ENCODE measurements at regions not wholly inside any gene's neighbourhood (a gene's known extent, or its start where the extent isn't known, plus 50 kb on each side); places are given as distances from the start of the nearest gene placed in this dataset.

DNA sequence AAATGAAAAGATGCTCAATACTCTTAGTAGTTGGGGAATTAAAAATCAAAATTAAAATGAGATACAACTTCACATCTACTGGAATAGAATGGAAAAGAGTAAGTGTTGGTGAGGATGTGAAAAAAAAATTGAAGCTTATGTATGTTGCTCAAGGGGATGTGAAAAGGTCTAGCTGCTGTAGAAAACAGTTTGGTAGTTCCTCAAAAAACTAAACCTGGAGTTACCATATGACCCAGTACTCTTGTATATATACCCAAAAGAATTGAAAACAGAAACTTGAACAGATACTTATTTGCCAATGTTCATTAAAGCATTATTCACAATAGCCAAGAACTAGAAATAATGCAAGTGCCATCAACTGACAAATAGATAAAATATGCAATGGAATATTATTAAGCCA lies 208.4 kb downstream of the FIGN start:
- H3K27me3 ChIP-seq (ENCODE audit: control insufficient read depth, insufficient read depth, low read length, poor library complexity, severe bottlenecking), result no peaks in the 10 kb centered on the region
- no peaks in the 10 kb centered on the region for H3K4me1 ChIP-seq (ENCODE audit: control insufficient read depth, insufficient read depth, low read length)
- Mint-ChIP-seq H3K27me3 (ENCODE audit: insufficient read depth) (no peaks in the 10 kb centered on the region), H3K36me3 (ENCODE audit: low read depth) (no peaks in the 10 kb centered on the region), H3K27ac (no peak overlapping the region), H3K4me1 (no peaks in the 10 kb centered on the region), H3K9me3 (peaks cover 10% of the 10 kb centered on the region), H3K4me3 (no peak overlapping the region)
- H3K27ac ChIP-seq (ENCODE audit: low read depth, low read length), result no peak overlapping the region
- no peak overlapping the region for H3K9ac ChIP-seq (ENCODE audit: extremely low read depth, low read length, poor library complexity, severe bottlenecking)
- H3K4me3 ChIP-seq (ENCODE audit: low read length), result no peak overlapping the region
- TF ChIP-seq, protein P1, sequence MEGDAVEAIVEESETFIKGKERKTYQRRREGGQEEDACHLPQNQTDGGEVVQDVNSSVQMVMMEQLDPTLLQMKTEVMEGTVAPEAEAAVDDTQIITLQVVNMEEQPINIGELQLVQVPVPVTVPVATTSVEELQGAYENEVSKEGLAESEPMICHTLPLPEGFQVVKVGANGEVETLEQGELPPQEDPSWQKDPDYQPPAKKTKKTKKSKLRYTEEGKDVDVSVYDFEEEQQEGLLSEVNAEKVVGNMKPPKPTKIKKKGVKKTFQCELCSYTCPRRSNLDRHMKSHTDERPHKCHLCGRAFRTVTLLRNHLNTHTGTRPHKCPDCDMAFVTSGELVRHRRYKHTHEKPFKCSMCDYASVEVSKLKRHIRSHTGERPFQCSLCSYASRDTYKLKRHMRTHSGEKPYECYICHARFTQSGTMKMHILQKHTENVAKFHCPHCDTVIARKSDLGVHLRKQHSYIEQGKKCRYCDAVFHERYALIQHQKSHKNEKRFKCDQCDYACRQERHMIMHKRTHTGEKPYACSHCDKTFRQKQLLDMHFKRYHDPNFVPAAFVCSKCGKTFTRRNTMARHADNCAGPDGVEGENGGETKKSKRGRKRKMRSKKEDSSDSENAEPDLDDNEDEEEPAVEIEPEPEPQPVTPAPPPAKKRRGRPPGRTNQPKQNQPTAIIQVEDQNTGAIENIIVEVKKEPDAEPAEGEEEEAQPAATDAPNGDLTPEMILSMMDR (conservative IDR thresholded peaks at IDR 0.05), result no peak
- H3K9me3 ChIP-seq (ENCODE audit: control insufficient read depth, low read length), result peaks cover 8% of the 10 kb centered on the region
- DNase-seq, result no peak
- H3K36me3 ChIP-seq (ENCODE audit: control insufficient read depth, insufficient read depth, low read length), result no peaks in the 10 kb centered on the region

DNA sequence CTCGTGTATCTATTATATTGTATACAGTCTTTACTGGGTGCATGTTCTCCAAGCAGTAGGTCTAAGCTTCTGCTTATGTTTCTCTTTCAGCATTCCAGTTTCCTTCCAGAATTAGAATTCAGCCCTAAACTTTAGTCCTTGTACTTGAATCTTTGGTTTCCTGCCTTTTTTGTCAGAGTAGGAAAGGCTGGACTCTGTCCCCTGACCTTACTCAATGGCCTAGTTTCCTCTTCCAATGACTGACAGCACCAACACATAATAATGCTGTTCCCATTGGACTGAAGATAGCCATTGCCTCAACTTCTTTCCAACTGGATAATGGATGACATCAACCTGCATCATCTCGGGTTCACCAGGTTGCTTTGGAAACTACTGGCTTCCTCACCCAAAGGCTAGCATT lies 217.0 kb downstream of the FIGN start:
- TF ChIP-seq, protein P1 (conservative IDR thresholded peaks at IDR 0.05), result no peak
- Histone ChIP-seq H3K9ac (ENCODE audit: extremely low read depth, low read length, poor library complexity, severe bottlenecking) (no peak overlapping the region), H3K36me3 (ENCODE audit: control insufficient read depth, insufficient read depth, low read length) (no peaks in the 10 kb centered on the region), H3K4me3 (ENCODE audit: low read length) (no peak overlapping the region), H3K9me3 (ENCODE audit: control insufficient read depth, low read length) (peaks cover 2% of the 10 kb centered on the region), H3K27me3 (ENCODE audit: control insufficient read depth, insufficient read depth, low read length, poor library complexity, severe bottlenecking) (no peaks in the 10 kb centered on the region), H3K27ac (ENCODE audit: low read depth, low read length) (no peak overlapping the region), H3K4me1 (ENCODE audit: control insufficient read depth, insufficient read depth, low read length) (peaks cover 4% of the 10 kb centered on the region)
- no peaks in the 10 kb centered on the region for H3K36me3 Mint-ChIP-seq (ENCODE audit: low read depth)
- DNase-seq, result no peak
- no peak overlapping the region for H3K27ac Mint-ChIP-seq
- no peaks in the 10 kb centered on the region for H3K27me3 Mint-ChIP-seq (ENCODE audit: insufficient read depth)
- H3K9me3 Mint-ChIP-seq, result peaks cover 4% of the 10 kb centered on the region
- no peak overlapping the region for H3K4me3 Mint-ChIP-seq
- WGBS, 2 experiments (ENCODE audit: insufficient coverage in 1 of 2, insufficient read length in 1 of 2), result 89 to 90% methylated on average over 1 to 2 of the region's 2 CpGs
- H3K4me1 Mint-ChIP-seq, result peaks cover 7% of the 10 kb centered on the region

DNA sequence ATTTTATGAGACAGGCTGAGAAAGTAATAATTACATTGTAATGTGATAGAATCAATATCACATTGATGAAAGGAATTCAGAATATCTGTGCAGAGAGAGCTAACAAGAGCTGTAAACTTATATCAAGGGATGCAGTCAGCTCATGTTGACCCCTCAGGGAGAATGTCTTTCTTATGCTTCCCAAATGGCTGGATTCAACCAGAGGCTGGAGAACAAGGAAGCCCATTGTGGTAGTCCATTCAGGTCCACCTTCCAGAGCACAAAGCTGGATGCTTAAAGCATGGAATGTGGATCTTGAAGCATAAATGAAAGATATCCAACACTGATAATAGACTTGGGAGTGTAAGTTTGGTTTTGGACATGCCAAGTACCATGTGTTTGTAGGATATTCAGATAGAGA lies 220.0 kb downstream of the FIGN start:
- H3K27me3 ChIP-seq (ENCODE audit: control insufficient read depth, insufficient read depth, low read length, poor library complexity, severe bottlenecking), result no peaks in the 10 kb centered on the region
- no peaks in the 10 kb centered on the region for H3K36me3 ChIP-seq (ENCODE audit: control insufficient read depth, insufficient read depth, low read length)
- H3K9ac ChIP-seq (ENCODE audit: extremely low read depth, low read length, poor library complexity, severe bottlenecking), result no peak overlapping the region
- H3K9me3 ChIP-seq (ENCODE audit: control insufficient read depth, low read length), result no peaks in the 10 kb centered on the region
- no peak overlapping the region for H3K27ac ChIP-seq (ENCODE audit: low read depth, low read length)
- Mint-ChIP-seq H3K4me1 (peaks cover 7% of the 10 kb centered on the region), H3K4me3 (no peak overlapping the region), H3K36me3 (ENCODE audit: low read depth) (no peaks in the 10 kb centered on the region), H3K27me3 (ENCODE audit: insufficient read depth) (no peaks in the 10 kb centered on the region), H3K9me3 (no peaks in the 10 kb centered on the region), H3K27ac (no peak overlapping the region)
- TF ChIP-seq, protein P1 (conservative IDR thresholded peaks at IDR 0.05), result no peak
- H3K4me1 ChIP-seq (ENCODE audit: control insufficient read depth, insufficient read depth, low read length), result no peaks in the 10 kb centered on the region
- no peak overlapping the region for H3K4me3 ChIP-seq (ENCODE audit: low read length)
- DNase-seq, result no peak

All from endodermal cell (in vitro differentiated cells).